Activated B cell treated with CpG ODN at 0.5 μM for 24 hours (primary cell): ENCODE measurements at regions not wholly inside any gene's neighbourhood (a gene's known extent, or its start where the extent isn't known, plus 50 kb on each side); places are given as distances from the start of the nearest gene placed in this dataset.

Source experiments
- ATAC-seq: fragments of 200-7000 bp; cut with Tn5 transposase; one replicate; pipeline ENCODE4 v1.10.0; 2021; ENCODE audit warnings: low read depth, mild to moderate bottlenecking, moderate library complexity
- CTCF ChIA-PET: fragments of 350-600 bp; sonication (Branson Sonifier 250); formaldehyde crosslinking; loops from one replicate; lab custom pipeline; 2021; ENCODE audit warnings: antibody characterized with exemption; lab: Charles Lee
- POLR2A ChIA-PET: fragments of 350-600 bp; sonication (Branson Sonifier 250); formaldehyde crosslinking; loops from one replicate; lab custom pipeline; 2021; ENCODE audit warnings: antibody characterized with exemption; lab: Charles Lee
- DNase-seq: peaks from one replicate; pipeline ENCODE4 v3.0.0; 2022
- H3K27ac Mint-ChIP-seq: one replicate; pipeline ENCODE4 v1.8.0; 2020; ENCODE audit warnings: mixed read lengths
- H3K27me3 Mint-ChIP-seq: one replicate; pipeline ENCODE4 v1.8.0; 2021; ENCODE audit warnings: mixed read lengths
- H3K36me3 Mint-ChIP-seq: one replicate; pipeline ENCODE4 v1.8.0; 2021; ENCODE audit warnings: low read depth, mixed read lengths
- H3K4me1 Mint-ChIP-seq: one replicate; pipeline ENCODE4 v1.8.0; 2021; ENCODE audit warnings: mixed read lengths
- H3K4me3 Mint-ChIP-seq: one replicate; pipeline ENCODE4 v1.8.0; 2020; ENCODE audit warnings: mild to moderate bottlenecking, mixed read lengths
- H3K9me3 Mint-ChIP-seq: one replicate; pipeline ENCODE4 v1.8.0; 2020; ENCODE audit warnings: mixed read lengths
- intact Hi-C: fragments of 100-400 bp; cut with micrococcal nuclease; formaldehyde crosslinking; loops from one replicate; pipeline ENCODE4 v1.15.1; 2024
- TF ChIP-seq, protein P1 (sequence below): fragments of 200-600 bp; IDR thresholded peaks from one replicate; pipeline ENCODE4 v1.8.0; 2022; ENCODE audit warnings: antibody characterized with exemption, mild to moderate bottlenecking

DNA sequence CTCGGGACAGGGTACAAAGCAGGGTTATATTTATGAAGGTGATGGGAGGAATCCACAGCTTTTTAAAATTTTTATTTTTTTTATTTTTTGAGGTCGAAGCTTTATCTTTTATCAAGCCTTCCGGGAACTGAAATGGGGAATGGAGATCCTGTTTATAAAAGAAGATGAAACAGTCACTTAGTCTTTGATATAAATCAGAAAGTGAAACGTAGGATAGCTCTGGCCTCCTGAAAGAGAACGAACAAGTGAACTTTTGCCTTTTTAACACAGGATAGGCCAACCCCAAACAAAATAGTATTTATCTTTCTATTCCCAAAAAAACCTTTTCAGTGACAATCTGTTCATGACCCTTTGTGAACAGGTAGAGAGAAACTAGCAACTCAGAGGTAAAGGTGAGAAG lies 634.0 kb upstream of the LMCD1 start:
- Mint-ChIP-seq H3K36me3 (no peaks in the 10 kb centered on the region), H3K27ac (no peak overlapping the region), H3K9me3 (peaks cover 7% of the 10 kb centered on the region), H3K27me3 (no peaks in the 10 kb centered on the region), H3K4me3 (no peak overlapping the region), H3K4me1 (no peaks in the 10 kb centered on the region)
- intact Hi-C loops: no loop called here
- CTCF ChIA-PET: no interaction called here
- ATAC-seq (no peak), DNase-seq (no peak)
- POLR2A ChIA-PET: no interaction called here
- TF ChIP-seq, protein P1, sequence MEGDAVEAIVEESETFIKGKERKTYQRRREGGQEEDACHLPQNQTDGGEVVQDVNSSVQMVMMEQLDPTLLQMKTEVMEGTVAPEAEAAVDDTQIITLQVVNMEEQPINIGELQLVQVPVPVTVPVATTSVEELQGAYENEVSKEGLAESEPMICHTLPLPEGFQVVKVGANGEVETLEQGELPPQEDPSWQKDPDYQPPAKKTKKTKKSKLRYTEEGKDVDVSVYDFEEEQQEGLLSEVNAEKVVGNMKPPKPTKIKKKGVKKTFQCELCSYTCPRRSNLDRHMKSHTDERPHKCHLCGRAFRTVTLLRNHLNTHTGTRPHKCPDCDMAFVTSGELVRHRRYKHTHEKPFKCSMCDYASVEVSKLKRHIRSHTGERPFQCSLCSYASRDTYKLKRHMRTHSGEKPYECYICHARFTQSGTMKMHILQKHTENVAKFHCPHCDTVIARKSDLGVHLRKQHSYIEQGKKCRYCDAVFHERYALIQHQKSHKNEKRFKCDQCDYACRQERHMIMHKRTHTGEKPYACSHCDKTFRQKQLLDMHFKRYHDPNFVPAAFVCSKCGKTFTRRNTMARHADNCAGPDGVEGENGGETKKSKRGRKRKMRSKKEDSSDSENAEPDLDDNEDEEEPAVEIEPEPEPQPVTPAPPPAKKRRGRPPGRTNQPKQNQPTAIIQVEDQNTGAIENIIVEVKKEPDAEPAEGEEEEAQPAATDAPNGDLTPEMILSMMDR: no peak

DNA sequence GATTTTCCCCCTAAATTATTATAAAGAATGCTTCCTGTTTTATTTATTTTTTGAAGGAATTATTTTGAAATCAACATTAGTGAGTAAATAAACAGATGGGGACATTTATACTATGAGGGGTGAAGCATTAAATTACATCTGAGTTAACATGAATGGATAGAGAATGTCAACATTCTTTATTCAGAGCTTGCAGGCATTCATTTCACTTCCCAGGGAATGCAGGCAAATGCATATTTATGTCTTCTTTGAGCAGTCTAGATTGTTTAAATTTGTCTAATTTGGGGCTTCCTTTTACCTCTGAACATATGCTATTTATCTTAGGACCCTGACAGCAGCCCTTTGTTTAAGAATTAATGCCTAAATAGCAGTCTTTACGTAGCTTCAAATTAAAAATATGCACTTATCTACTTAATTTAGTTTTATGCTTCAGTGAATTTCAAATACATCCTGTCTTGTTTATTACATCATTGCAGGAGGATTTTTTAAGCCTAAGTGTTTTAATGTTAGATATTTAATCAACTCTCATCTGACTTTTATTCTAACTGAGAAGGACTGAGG lies 630.5 kb upstream of the LMCD1 start:
- Mint-ChIP-seq H3K27me3 (no peaks in the 10 kb centered on the region), H3K4me1 (no peaks in the 10 kb centered on the region), H3K27ac (no peak overlapping the region), H3K9me3 (peaks cover 7% of the 10 kb centered on the region), H3K4me3 (no peak overlapping the region), H3K36me3 (no peaks in the 10 kb centered on the region)
- no peak for DNase-seq
- intact Hi-C loops: no loop called here
- ChIA-PET POLR2A (no interaction called here), CTCF (no interaction called here)
- TF ChIP-seq, protein P1: no peak
- ATAC-seq: no peak

DNA sequence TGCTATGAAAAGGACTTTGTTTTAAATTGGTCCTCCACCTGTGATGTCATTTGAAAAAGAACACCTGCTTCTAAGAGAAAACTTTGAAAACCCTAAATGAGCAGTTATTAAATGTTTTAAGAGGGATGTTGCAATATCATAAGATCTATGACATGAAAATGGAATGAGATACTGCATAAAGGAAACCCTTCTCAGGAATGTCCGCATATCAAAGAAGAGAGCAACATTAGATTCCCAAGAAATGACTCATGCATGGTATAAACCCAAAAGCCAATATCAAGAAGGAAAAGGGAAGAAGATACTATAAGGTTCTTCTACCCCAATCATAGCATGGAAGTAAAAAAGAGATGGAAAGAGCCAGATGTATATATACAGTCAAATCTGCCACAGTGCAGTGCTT lies 627.5 kb upstream of the LMCD1 start:
- Mint-ChIP-seq H3K27me3 (no peaks in the 10 kb centered on the region), H3K4me3 (no peak overlapping the region), H3K4me1 (no peaks in the 10 kb centered on the region), H3K27ac (no peak overlapping the region), H3K36me3 (no peaks in the 10 kb centered on the region), H3K9me3 (no peaks in the 10 kb centered on the region)
- DNase-seq (no peak), ATAC-seq (no peak)
- TF ChIP-seq, protein P1: no peak
- ChIA-PET CTCF (no interaction called here), POLR2A (no interaction called here)
- intact Hi-C loops: no loop called here

DNA sequence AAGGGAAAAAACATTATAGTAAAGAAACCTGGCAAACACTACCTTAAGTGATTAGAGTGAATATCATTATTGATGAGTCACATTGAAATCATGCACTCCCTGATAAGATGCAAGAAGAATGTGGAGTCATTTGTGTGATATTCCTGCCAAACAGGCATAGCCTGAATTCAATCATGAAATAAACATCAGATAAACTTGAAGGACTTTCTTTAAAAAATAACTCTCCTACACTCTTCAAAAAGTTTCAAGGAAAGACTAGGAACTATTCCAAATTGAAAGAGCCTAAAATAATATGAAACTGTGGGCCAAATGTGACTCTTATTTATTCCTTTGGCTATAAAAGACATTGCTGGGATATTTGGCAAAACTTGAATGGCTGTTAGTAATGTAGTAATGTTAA lies 625.7 kb upstream of the LMCD1 start:
- Mint-ChIP-seq H3K36me3 (no peaks in the 10 kb centered on the region), H3K9me3 (no peaks in the 10 kb centered on the region), H3K27me3 (no peaks in the 10 kb centered on the region), H3K4me3 (no peak overlapping the region), H3K4me1 (no peaks in the 10 kb centered on the region), H3K27ac (no peak overlapping the region)
- ATAC-seq (no peak), DNase-seq (no peak)
- intact Hi-C loops: no loop called here
- TF ChIP-seq, protein P1: no peak
- POLR2A ChIA-PET: no interaction called here
- CTCF ChIA-PET: no interaction called here

DNA sequence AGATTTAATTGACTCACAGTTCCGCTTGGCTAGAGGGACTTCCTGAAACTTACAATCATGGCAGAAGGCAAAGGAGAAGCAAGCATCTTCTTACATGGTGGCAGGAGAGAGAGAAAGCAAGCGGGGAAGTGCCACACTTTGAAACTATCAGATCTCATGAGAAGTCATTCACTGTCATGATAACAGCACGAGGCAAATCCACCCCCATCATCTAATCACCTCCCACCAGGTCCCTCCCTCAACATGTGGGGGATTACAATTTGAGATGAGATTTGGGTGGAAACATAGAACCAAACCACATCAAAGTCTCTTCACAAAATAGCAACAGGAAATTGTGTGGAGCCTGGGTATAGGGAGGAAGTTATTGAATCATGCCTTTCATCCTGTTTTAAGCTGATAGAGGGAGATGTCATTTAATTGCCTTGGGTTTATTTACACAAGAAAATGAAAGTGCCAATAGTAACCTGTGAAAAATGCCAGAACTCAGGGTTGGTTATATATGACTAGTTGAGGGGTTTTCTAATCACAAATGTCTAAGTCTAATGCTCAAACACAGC lies 624.8 kb upstream of the LMCD1 start:
- intact Hi-C loops: no loop called here
- Mint-ChIP-seq H3K4me3 (no peak overlapping the region), H3K4me1 (no peaks in the 10 kb centered on the region), H3K36me3 (no peaks in the 10 kb centered on the region), H3K27ac (no peak overlapping the region), H3K27me3 (no peaks in the 10 kb centered on the region), H3K9me3 (no peaks in the 10 kb centered on the region)
- TF ChIP-seq, protein P1: no peak
- POLR2A ChIA-PET: no interaction called here
- CTCF ChIA-PET: no interaction called here
- ATAC-seq (no peak), DNase-seq (no peak)
